Breast epithelium (tissue), 3 donors: ENCODE measurements at regions not wholly inside any gene's neighbourhood (a gene's known extent, or its start where the extent isn't known, plus 50 kb on each side); places are given as distances from the start of the nearest gene placed in this dataset.

Experiments
- POLR2A ChIP-seq: fragments of 450-650 bp; IDR thresholded peaks from one replicate; pipeline ENCODE4 v1.6.1; 2016; ENCODE audit warnings: antibody characterized with exemption, mild to moderate bottlenecking, moderate library complexity
- POLR2AphosphoS5 ChIP-seq, 3 donors: sonication (generic); formaldehyde crosslinking; IDR thresholded peaks; one replicate each; pipeline ENCODE4 v1.6.1; 2017; ENCODE audit warnings: antibody characterized with exemption in 3 of 3
- TF ChIP-seq, protein P1 (sequence below), 3 donors: fragments of 450-650 bp; IDR thresholded peaks; one replicate each; pipeline ENCODE4 v1.5.1; 2016 to 2017; ENCODE audit warnings: antibody characterized with exemption in 3 of 3, mild to moderate bottlenecking in 3 of 3, moderate library complexity in 3 of 3

DNA sequence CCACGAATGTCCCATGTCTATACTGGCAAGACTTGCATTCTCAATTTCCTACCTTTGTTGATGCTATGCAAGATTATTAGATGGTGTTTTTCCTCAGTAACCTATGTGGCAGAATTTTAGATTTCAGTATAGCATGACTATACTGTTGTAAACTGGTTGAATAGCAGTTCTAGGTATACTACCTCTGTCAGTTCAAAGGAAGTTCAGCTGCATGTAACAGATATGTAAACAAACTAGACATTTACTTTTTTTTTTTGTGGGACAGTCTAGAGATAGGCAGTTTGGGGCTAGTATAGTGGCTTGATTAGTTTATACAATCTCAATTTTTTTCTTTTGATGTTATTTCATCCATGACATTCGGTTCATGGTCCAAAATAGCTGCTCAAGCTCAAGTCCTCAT lies 97.6 kb upstream of the GRIN3A start:
- no peak for TF ChIP-seq POLR2AphosphoS5 (IDR thresholded peaks at IDR 0.05)
- TF ChIP-seq, protein P1, sequence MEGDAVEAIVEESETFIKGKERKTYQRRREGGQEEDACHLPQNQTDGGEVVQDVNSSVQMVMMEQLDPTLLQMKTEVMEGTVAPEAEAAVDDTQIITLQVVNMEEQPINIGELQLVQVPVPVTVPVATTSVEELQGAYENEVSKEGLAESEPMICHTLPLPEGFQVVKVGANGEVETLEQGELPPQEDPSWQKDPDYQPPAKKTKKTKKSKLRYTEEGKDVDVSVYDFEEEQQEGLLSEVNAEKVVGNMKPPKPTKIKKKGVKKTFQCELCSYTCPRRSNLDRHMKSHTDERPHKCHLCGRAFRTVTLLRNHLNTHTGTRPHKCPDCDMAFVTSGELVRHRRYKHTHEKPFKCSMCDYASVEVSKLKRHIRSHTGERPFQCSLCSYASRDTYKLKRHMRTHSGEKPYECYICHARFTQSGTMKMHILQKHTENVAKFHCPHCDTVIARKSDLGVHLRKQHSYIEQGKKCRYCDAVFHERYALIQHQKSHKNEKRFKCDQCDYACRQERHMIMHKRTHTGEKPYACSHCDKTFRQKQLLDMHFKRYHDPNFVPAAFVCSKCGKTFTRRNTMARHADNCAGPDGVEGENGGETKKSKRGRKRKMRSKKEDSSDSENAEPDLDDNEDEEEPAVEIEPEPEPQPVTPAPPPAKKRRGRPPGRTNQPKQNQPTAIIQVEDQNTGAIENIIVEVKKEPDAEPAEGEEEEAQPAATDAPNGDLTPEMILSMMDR (IDR thresholded peaks at IDR 0.05), result no peak
- TF ChIP-seq POLR2A, result no peak
